GM23338 (cell line): ENCODE measurements at regions not wholly inside any gene's neighbourhood (a gene's known extent, or its start where the extent isn't known, plus 50 kb on each side); places are given as distances from the start of the nearest gene placed in this dataset.

ENCODE experiments used
- ATAC-seq: fragments of 200-7000 bp; cut with Tn5 transposase; 3 replicates; pipeline ENCODE4 v1.9.1; 2020
- DNase-seq: peaks from one replicate; pipeline ENCODE4 v3.0.0-alpha.2; 2015; ENCODE audit warnings: low spot score
- H2AFZ ChIP-seq: fragments of 200-600 bp; sonication (generic); 2 replicates; pipeline ENCODE4 v1.8.0; 2016; ENCODE audit warnings: antibody characterized with exemption, mild to moderate bottlenecking, moderate library complexity
- H3F3A ChIP-seq: fragments of 200-600 bp; sonication (generic); replicated peaks from 2 replicates; pipeline ENCODE4 v1.8.0; 2017; ENCODE audit warnings: antibody characterized with exemption, mixed run types, low read depth
- H3K27ac ChIP-seq: fragments of 200-600 bp; sonication (generic); 2 replicates; pipeline ENCODE4 v1.6.1; 2016; ENCODE audit warnings: low read depth
- H3K27me3 ChIP-seq: fragments of 200-600 bp; sonication (generic); 2 replicates; pipeline ENCODE4 v1.8.0; 2016; ENCODE audit warnings: mild to moderate bottlenecking, mixed run types, moderate library complexity; ENCODE audit not compliant: insufficient read depth
- H3K36me3 ChIP-seq: fragments of 200-600 bp; sonication (generic); 2 replicates; pipeline ENCODE4 v1.8.0; 2016; ENCODE audit warnings: mild to moderate bottlenecking; ENCODE audit not compliant: insufficient read depth
- H3K4me1 ChIP-seq: fragments of 200-600 bp; sonication (generic); 2 replicates; pipeline ENCODE4 v1.8.0; 2016; ENCODE audit warnings: mild to moderate bottlenecking, moderate library complexity; ENCODE audit not compliant: insufficient read depth
- H3K4me2 ChIP-seq: fragments of 200-600 bp; sonication (generic); 2 replicates; pipeline ENCODE4 v1.7.1; 2017; ENCODE audit warnings: mixed run types
- H3K4me3 ChIP-seq: fragments of 200-600 bp; sonication (generic); 2 replicates; pipeline ENCODE4 v1.6.1; 2016; ENCODE audit warnings: mixed run types
- H3K79me2 ChIP-seq: fragments of 200-600 bp; sonication (generic); replicated peaks from 2 replicates; pipeline ENCODE4 v1.8.0; 2017; ENCODE audit warnings: mild to moderate bottlenecking; ENCODE audit not compliant: insufficient read depth
- H3K9me2 ChIP-seq: fragments of 200-600 bp; sonication (generic); 2 replicates; pipeline ENCODE4 v1.8.0; 2017; ENCODE audit not compliant: insufficient read depth
- H4K20me1 ChIP-seq: fragments of 200-600 bp; sonication (generic); replicated peaks from 2 replicates; pipeline ENCODE4 v1.8.0; 2017; ENCODE audit warnings: mild to moderate bottlenecking; ENCODE audit not compliant: insufficient read depth
- H3K27ac Mint-ChIP-seq: 2 replicates; pipeline ENCODE4 v1.8.0; 2020; ENCODE audit warnings: inconsistent platforms, mild to moderate bottlenecking, moderate library complexity, mixed read lengths
- H3K27me3 Mint-ChIP-seq: 3 replicates; pipeline ENCODE4 v1.8.0; 2022; ENCODE audit warnings: low read depth, mild to moderate bottlenecking, moderate library complexity, mixed read lengths, inconsistent platforms; ENCODE audit not compliant: insufficient read depth, poor library complexity
- H3K36me3 Mint-ChIP-seq: 3 replicates; pipeline ENCODE4 v1.8.0; 2021; ENCODE audit warnings: low read depth, mild to moderate bottlenecking, inconsistent platforms, moderate library complexity, mixed read lengths
- H3K4me1 Mint-ChIP-seq: 3 replicates; pipeline ENCODE4 v1.8.0; 2020; ENCODE audit warnings: mild to moderate bottlenecking, inconsistent platforms, mixed read lengths
- H3K4me3 Mint-ChIP-seq: 3 replicates; pipeline ENCODE4 v1.8.0; 2021; ENCODE audit warnings: moderate library complexity, mild to moderate bottlenecking, inconsistent platforms, mixed read lengths
- H3K9me3 Mint-ChIP-seq: 3 replicates; pipeline ENCODE4 v1.8.0; 2020; ENCODE audit warnings: moderate library complexity, mild to moderate bottlenecking, inconsistent platforms, mixed read lengths
- CTCF ChIP-seq, 2 experiments: fragments of 200-600 bp in 1 of 2; sonication (generic) in 1 of 2; conservative IDR thresholded peaks; 2 replicates each; pipeline versions ENCODE4 v1.5.1 to v1.6.1; 2016 to 2017; ENCODE audit warnings: antibody characterized with exemption in 2 of 2, low read depth in 2 of 2, mild to moderate bottlenecking in 2 of 2, moderate library complexity in 1 of 2
- ETS1 ChIP-seq: IDR thresholded peaks from 2 replicates; pipeline ENCODE4 v1.6.1; 2016; ENCODE audit warnings: antibody characterized with exemption
- EZH2 ChIP-seq: fragments of 200-600 bp; sonication (generic); IDR thresholded peaks from one replicate; pipeline ENCODE4 v1.8.0; 2017; ENCODE audit warnings: antibody characterized with exemption, mild to moderate bottlenecking, low read depth; ENCODE audit not compliant: unreplicated experiment
- EZH2phosphoT487 ChIP-seq: fragments of 200-600 bp; sonication (generic); IDR thresholded peaks from one replicate; pipeline ENCODE4 v1.8.1; 2018; ENCODE audit warnings: antibody characterized with exemption; ENCODE audit not compliant: unreplicated experiment
- JUNB ChIP-seq: IDR thresholded peaks from one replicate; pipeline ENCODE4 v1.6.1; 2016; ENCODE audit warnings: antibody characterized with exemption; ENCODE audit not compliant: unreplicated experiment
- NANOG ChIP-seq: IDR thresholded peaks from 2 replicates; pipeline ENCODE4 v1.6.1; 2016; ENCODE audit warnings: antibody characterized with exemption, borderline replicate concordance
- POLR2AphosphoS5 ChIP-seq: IDR thresholded peaks from 2 replicates; pipeline ENCODE4 v1.6.1; 2016; ENCODE audit warnings: antibody characterized with exemption, low read depth
- REST ChIP-seq: IDR thresholded peaks from one replicate; pipeline ENCODE4 v1.6.1; 2018; ENCODE audit warnings: antibody characterized with exemption; ENCODE audit not compliant: unreplicated experiment
- STAT1 ChIP-seq: IDR thresholded peaks from one replicate; pipeline ENCODE4 v1.6.1; 2016; ENCODE audit warnings: antibody characterized with exemption; ENCODE audit not compliant: unreplicated experiment
- ZNF114 ChIP-seq: fragments of 250-450 bp; sonication (Bioruptor Pico); IDR thresholded peaks from 2 replicates; pipeline ENCODE4 v1.5.0; 2020; ENCODE audit warnings: mild to moderate bottlenecking, moderate library complexity
- ZNF331 ChIP-seq: fragments of 250-450 bp; sonication (Bioruptor Pico); IDR thresholded peaks from 2 replicates; pipeline ENCODE4 v1.5.0; 2020; ENCODE audit warnings: low read depth, mild to moderate bottlenecking, moderate library complexity

- TF ChIP-seq EZH2phosphoT487 (no peak), POLR2AphosphoS5 (no peak), STAT1 (no peak), ZNF331 (CRISPR knock-in tag) (no peak), JUNB (no peak), ETS1 (no peak), CTCF (conservative IDR thresholded peaks at IDR 0.05; ENCODE audit: low read depth in 2 of 2) (no peak), ZNF114 (no peak), NANOG (no peak)
These were observed 475.7 kb downstream of the DSC3 start for GRCh38 chr18:30566877-30567276.

GRCh38 chr18:30562231-30562630, 480.3 kb downstream of the DSC3 start:
- H3K9me3 Mint-ChIP-seq, result no peaks in the 10 kb centered on the region
- Histone ChIP-seq H3K79me2 (no peaks in the 10 kb centered on the region), H3K27ac (no peak overlapping the region), H4K20me1 (no peaks in the 10 kb centered on the region), H3K4me3 (no peak overlapping the region), H3K36me3 (no peaks in the 10 kb centered on the region), H3K9me2 (no peaks in the 10 kb centered on the region), H2AFZ (no peak overlapping the region), H3F3A (no peaks in the 10 kb centered on the region), H3K27me3 (no peaks in the 10 kb centered on the region), H3K4me2 (no peak overlapping the region), H3K4me1 (no peaks in the 10 kb centered on the region)
- H3K27ac Mint-ChIP-seq, result no peak overlapping the region
- no peaks in the 10 kb centered on the region; the same call in 2 of the 3 replicates for H3K4me1 Mint-ChIP-seq
- no peak overlapping the region for H3K4me3 Mint-ChIP-seq
- no peaks in the 10 kb centered on the region for H3K27me3 Mint-ChIP-seq
- no peak for DNase-seq
- no peak for ATAC-seq
- H3K36me3 Mint-ChIP-seq, result no peaks in the 10 kb centered on the region
- no peak for TF ChIP-seq EZH2
- TF ChIP-seq ZNF114, result no peak
- TF ChIP-seq EZH2phosphoT487, result no peak
- TF ChIP-seq CTCF (conservative IDR thresholded peaks at IDR 0.05; ENCODE audit: low read depth in 2 of 2), result no peak
- TF ChIP-seq JUNB, result no peak
- TF ChIP-seq ETS1, result no peak
- TF ChIP-seq REST, result no peak

More at GRCh38 chr18:30566877-30567276, 475.7 kb downstream of the DSC3 start:
- Mint-ChIP-seq H3K4me1 (no peaks in the 10 kb centered on the region; the same call in 2 of the 3 replicates), H3K27ac (no peak overlapping the region), H3K27me3 (no peaks in the 10 kb centered on the region), H3K9me3 (no peaks in the 10 kb centered on the region), H3K4me3 (no peak overlapping the region), H3K36me3 (no peaks in the 10 kb centered on the region)
- Histone ChIP-seq H3K79me2 (no peaks in the 10 kb centered on the region), H3K27me3 (no peaks in the 10 kb centered on the region), H3K4me2 (no peak overlapping the region), H4K20me1 (no peaks in the 10 kb centered on the region), H3K36me3 (no peaks in the 10 kb centered on the region), H3K4me1 (no peaks in the 10 kb centered on the region), H3F3A (no peaks in the 10 kb centered on the region), H2AFZ (no peak overlapping the region), H3K4me3 (no peak overlapping the region), H3K9me2 (0 out of 2 replicates have a peak, but pooled peaks cover 5% of the 10 kb centered on the region), H3K27ac (no peak overlapping the region)
- DNase-seq (no peak), ATAC-seq (no peak)
